ENCODE measurements at regions not wholly inside any gene's neighbourhood (a gene's known extent, or its start where the extent isn't known, plus 50 kb on each side); places are given as distances from the start of the nearest gene placed in this dataset.
"Not testable (repeated sequence)": the region's sequence is repeated elsewhere in the genome, so short reads cannot be mapped to it uniquely, and the experiment has no call there.

DNA sequence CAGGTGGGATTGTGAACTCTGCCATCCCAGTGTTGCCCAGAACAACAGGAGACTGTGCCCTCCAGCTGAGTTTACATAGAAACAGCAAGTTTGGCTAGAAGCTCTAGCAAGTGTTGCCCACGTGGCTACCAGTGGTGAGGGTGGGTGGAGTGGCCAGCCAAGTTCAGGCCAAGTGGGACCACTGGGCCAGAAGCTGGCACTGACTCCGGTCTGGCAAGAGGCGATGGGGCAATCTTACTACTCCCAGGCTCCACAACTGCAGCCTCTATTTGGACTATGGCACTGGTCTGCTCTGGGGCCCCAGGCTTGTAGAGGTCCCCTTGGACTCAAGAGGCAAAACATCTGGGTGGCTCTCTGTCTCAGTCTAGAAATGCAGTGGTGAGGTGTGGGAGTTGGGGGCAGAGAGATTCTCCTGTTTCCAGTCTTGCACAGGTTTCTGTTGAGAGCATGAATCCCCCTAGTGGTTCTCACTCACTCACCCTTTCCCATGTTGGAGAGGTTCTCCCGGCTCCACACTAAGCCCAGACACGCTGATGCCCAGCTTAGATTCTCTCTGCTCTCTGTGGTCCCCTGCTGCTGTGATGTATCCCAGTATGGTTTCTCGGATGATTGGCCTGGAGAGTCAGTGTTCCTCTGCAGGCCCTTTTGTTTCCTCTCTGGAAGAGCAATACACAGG lies 615.3 kb downstream of the PDHA2 start:
- no peak for DNase-seq

DNA sequence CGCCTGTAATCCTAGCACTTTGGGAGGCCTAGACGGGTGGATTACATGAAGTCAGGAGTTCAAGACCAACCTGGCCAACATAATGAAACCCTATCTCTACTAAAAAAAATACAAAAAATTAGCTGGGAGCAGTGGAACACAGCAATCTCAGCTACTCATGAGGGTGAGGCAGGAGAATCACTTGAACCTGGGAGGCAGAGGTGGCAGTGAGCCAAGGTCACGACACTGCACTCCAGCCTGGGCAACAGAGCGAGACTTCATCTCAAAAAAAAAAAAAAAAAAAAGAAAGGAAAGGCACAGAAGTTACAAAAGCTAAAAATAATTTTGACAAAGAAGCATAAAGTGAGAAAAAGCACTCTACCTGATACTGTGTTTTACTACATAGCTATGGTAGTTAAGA lies 618.1 kb downstream of the PDHA2 start:
- not testable (repeated sequence) for DNase-seq

DNA sequence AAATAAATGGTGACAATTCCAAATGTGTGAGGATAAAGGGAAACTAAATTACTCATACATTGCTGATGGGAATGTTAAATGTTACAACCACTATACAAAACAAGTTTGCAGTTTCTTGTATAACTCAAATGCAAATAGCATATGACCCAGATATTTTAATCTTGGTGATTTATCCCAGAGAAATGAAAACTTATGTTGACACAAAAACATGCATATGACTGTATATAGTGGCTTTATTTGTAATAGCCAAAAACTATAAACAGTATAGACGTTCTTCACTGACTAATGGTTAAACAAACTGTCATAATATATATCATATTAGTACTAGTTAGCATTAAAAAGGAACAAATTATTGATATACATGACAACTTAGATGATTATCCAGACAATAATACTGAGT lies 619.2 kb downstream of the PDHA2 start:
- DNase-seq: no peak

DNA sequence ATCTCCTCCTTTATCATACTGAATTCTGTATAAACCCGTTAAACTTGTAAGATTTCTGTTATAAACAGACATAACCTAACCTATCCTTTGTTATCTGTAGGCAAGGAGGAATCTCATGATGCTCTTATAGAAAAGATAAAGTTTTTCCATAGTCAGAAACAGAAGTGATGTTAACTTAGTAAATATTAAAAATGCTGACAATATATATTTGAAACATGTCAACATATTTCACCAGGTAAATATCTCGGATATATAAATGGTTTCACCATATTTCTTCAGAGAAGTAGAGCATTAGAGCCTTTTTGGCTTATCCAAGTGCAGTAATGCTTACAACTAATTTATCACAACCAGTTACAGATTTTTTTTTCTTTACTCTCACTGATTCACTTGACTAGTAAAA lies 625.9 kb downstream of the PDHA2 start:
- DNase-seq: no peak

DNA sequence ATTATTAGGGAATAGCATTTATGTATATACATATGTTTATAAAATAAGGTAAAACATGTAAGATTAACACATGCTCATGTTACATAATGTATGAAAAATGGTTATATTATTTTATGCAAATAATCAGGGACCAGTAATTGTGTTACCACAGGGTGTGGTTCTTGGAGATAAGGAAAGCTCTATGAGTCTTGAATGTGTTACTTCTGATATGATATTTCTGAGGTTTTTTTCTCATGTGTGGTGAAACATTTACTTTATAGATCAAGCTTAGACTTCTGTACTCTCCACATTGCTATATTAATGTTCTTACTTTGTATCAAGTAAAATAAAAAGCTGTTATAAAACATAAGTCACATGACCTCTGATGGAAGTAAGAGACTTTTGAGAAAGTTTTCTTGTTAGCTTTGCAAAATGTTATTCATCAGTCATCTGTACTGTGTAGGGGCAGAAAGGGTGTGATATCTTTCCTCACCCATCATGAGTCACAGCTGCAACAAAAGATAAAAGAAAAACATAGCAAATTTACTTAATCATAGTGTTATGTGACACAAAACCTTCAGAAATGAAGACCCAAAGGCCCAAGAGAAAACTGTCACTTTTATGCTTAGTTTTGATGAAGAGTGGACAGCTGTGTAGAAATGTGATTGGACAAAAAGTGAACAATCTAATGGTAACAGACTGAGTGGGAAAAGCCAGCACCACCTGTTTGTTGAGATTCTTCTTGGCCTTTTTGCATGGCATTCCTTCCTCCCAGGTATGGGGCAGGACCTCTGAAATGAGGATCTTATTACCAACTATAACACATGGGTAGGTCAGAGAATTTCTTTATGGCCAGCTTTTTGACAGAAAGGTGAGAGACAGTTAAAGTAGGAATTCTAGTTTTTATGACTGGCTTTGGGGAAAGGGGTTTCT lies 632.3 kb downstream of the PDHA2 start:
- peak; percentile 96 for DNase-seq

DNA sequence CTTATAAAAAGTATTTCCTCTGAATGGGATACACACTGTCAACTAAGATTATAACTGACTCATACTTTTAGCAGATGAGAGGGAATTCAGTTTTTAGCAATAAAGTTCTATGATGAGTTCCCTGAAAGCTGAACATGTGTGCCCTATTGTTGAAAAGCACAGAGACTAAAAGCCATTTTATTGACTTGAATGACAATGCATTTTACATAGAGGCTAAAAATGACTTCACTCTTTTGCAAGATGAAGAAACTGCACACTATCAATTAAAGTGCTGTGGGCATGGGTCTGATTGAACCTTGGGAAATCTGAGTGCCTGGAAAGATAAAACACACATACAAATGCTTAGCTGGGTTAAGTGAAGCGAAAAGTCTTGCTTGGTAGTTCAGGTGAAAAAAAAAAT lies 633.4 kb downstream of the PDHA2 start:
- DNase-seq: peak; percentile 90

DNA sequence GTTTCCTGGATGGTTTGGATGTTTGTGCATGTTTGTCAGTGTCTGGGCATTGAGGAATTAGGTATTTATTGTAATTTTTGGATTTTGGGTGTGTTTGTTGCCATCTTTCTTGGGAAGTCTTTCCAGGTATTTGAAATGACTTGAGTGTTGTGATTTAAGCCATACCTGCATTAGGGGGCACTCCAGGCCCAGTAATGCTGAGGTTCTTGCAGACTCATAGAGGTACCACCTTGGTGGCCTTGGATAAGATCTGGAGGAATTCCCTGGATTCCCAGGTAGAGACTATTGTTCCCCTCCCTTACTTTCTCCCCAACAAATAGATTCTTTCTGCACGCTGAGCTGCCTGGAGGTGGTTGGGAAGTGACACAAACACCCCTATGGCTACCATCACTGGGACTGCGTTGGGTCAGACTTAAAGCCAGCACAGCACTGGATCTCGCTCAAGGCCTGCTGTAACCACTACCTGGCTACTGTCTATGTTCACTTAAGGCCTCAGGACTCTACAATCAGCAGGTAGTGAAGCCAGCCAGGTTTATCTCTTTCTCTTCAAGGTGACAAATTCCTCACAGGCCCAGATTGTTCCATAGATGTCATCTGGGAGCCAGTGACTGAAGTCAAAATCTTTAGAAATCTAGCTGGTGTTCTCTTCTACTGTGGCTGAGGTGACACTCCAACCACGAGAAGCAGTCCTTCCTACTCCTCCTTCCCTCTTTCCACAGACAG lies 643.6 kb downstream of the PDHA2 start:
- no peak for DNase-seq

DNA sequence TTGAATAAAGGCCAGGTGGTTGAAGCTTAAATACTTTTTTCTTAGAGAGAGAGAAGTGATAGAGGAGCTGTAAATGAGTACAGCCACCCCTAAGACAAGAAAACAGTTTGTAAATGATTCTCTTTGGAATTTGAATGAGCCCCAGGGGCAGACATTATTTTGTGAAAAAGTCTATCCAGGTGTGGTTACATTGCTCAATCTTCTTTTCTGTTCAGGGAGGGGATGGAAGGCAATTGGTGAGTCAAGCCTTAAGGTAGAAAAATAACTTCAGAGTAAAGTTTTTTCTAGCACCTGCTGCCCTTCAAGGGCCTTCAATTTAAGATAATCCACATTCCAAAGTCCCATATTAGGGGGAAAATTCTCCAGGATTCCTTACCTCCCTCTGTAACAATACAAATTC lies 646.7 kb downstream of the PDHA2 start:
- DNase-seq: no peak

DNA sequence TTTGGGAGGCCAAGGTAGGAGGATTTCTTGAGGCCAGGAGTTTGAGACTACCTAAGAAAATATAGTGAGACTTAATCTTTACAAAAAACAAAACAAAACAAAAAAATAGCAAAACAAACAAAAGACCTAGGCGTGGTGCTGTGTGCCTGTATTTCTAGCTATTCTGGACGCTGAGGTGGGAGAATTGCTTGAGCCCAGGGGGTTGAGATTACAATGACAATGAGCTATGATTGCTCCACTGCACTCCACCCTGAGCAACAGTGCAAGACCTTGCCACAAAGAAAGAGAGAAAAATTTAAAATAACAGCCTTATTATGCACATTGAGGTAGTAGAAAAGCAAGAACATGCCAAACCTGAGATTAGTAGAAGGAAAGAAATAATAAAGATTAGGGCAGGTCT lies 657.7 kb downstream of the PDHA2 start:
- no peak for DNase-seq

DNA sequence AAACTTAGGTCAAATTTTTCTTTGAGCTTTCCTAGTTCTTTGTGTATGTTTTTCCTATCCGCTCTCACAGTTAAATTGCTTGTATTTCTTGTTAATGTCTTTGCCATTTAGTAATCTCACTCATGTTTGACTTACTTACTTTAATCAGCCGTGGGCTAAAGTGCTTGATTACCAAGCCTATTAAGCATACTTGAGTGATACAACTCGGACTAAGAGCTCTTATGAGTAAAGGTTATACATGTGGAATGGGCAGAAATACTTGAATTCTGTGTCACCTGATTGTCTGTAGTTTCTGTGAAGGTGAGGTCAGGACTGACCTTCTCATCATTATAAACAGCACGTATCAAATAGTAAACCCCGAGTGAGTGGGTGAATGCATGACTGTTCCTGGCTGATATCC lies 664.5 kb downstream of the PDHA2 start:
- no peak for DNase-seq

DNA sequence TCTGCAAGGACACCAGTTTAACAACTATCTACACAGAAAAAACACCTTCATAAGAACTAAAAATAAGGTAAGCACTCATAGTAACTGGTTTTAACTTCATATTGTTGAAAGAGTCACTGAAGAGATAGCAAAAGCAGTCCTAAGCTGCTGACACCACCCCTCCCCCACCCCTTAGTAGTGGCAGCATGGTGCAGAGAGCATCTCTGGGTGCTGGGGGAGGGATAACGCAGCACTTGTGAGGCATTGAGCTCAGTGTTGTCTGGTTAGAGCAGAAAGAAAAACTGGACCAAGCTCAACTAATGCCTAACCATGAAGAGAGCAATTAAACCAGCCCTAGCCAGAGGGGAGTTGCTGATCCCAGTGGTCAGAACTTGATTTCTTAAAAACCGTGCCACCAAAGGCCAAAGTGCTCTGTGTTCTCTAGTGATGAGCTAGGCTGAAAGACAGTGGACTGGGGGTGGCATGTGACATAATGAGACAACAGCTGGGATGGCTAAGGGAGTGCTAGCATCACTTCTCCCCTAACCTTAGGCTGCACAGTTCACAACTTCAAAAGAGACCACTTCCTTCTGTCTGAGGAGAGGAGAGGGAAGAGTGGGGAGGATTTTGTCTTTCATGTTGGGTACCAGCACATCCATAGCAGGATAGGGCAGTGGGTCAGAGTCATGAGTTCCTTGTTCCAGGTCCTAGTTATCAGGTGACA lies 669.3 kb downstream of the PDHA2 start:
- DNase-seq: no peak

DNA sequence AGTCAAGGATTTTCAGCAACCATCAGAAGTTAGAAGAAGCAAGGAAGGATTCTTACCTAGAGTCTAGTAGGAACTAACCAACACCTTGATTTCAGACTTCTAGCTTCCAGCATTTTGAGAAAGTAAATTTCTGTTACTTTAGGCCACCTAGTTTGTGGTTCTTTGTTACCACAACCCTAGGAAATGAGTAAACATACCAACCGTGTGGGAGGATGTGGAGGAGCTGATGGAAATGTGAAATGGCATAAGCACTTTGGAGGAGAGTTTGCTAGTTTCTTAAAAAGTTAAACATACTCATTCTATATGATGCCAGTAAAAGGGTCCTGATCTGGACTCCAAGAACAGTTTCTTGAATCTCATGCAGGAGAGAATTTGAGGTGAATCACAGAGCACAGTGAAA lies 679.4 kb downstream of the PDHA2 start:
- peak; percentile 18 for DNase-seq

DNA sequence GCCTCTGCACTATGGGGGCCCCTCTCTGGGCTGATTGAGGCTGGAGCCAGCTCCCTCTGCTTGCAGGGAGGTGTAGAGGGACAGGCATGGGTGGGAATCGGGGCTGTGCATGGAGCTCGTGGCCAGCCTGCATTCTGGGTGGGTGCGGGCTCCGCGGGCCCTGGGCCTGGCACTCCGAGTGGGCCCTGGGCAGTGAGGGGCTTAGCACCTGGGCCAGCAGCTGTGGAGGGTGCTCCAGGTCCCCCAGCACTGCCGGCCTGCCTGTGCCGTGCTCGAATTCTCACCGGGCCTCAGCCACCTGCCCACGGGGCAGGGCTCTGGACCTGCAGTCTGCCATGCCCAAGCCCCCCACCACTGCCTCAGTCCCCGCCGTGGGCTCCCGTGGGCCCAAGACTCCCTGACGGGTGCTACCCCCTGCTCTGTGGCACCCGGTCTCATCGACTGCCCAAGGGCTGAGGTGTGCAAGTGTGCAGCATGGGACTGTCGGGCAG lies 681.2 kb downstream of the PDHA2 start:
- DNase-seq: no peak

DNA sequence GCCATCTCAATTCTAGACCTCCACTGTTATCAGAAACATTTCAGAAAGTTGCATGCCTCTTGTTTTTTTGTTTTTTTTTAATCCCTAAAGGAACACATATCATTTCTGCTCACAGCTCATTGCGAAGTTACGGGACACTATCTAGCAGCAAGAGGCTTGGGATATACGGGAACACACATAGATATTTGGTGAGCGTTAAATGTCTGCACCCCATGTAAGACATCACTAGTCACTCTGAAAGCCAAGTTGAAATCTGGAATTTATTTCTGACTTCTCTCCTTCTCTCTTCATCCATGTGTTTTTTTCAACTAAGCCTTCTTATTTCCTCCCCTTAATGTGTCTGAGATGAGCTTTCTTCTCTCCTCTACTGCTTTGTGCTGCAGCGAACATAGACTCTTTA lies 683.7 kb downstream of the PDHA2 start:
- no peak for DNase-seq

DNA sequence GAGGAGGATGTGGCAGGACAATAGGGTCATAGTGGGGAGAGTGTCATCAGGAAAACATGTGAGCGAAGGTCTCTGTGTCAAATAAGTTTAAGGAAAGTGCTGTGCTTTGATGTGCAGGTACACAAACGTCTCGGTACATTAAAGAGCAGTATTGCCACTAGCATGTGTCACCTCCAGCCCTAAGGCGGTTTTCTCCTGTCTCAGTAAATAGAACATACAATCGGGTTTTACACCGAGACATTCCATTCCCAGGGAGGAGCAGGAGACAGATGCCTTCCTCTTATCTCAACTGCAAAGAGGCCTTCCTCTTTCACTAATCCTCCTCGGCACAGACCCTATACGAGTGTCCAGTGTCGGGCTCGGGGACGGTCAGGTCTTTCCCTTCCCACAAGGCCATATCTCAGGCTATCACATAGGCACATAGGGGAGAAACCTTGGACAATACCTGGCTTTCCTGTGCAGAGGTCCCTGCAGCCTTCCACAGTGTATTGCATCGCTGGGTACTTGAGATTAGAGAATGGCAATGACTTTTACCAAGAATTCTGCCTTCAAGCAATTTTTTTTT lies 684.5 kb downstream of the PDHA2 start:
- DNase-seq: peak; percentile 73

DNA sequence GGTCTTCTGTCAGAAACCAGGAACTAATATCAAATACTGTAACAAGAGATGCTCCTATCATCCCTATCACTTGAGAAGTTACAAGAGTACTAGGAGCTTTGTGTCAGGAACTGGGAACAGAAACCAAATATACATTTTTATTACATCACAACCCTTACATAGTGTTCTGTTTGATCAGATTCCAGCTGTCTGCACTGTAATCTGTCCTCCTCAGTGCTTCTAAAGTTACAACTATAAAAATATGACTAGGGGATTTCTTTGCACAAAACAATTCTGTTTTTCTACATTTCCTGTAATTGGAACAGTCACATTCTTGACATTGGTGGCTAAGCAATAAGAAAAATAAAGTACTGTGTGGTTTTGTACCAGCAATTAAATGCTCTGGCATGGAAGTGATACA lies 686.0 kb downstream of the PDHA2 start:
- DNase-seq: peak; percentile 63

DNA sequence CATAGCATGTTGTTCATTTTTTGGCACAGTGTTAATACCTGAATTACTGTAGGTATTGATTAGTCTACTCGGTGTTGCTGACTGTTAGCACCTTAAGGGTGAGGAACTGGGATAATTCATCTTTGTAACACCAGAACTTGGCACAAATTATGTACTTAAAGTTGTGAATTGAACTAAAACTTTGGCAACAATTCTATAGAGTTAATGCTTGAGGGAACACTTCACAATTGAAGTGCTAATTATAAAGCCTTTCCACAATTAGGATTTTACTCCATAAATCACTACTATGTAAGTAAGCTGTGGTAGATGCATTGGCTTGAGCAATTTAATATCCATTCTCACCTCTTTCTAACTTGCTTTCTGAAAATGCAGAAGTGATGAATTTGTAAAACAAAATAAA lies 686.7 kb downstream of the PDHA2 start:
- DNase-seq: no peak

DNA sequence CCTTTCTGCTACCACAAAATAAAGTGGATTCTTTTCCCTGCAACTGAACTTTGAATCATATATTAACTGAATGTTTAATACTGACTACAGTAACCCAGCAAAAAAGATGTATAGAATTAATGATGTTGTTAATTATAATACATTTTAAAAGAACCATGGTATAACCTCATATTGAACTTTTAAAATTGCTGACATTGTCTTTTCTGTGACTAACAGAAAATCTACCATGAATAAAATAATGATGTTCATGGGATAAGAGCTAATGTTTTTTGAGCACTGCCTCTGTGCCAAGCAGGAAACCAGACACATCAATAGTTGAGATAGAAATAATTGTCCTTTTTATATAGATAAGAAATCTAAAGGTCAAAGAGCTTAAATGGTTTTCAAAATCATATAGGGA lies 691.9 kb downstream of the PDHA2 start:
- DNase-seq: no peak

DNA sequence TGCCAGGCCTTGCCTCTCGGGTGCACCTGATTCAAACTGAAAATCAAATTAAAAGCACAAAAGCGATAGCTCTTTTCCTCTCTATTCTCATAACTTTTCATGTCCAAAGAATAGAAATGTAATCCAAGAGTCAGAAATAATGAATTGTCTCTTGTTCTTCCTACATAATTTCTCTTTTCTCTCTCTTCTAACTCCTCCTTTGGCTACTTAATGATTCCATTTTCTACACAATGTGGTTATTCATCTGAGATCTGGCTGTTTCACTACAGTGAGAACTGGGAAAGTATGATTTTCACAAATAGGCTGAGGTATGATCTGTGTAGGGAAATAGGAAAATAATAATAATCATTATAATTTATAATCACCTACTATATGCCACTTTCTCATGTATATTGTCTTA lies 703.5 kb downstream of the PDHA2 start:
- no peak for DNase-seq

DNA sequence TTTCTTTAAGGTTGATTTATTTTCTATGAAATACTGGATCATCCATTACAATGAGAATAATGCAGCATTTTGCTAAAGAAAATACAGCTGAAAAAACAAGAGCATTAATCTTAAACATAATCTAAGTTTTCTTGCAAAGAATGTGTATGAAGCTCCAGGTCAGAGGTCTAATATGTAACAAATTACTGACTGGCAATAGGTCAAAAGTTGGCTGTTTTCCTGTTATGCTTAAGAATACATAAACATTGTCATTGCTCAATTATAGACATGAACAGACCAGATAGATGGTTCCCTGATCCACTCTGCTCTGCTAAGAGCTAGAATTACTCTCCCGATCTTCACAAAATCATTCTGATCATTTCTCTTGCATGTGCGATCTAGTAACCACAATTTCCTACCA lies 718.6 kb downstream of the PDHA2 start:
- no peak for DNase-seq

DNA sequence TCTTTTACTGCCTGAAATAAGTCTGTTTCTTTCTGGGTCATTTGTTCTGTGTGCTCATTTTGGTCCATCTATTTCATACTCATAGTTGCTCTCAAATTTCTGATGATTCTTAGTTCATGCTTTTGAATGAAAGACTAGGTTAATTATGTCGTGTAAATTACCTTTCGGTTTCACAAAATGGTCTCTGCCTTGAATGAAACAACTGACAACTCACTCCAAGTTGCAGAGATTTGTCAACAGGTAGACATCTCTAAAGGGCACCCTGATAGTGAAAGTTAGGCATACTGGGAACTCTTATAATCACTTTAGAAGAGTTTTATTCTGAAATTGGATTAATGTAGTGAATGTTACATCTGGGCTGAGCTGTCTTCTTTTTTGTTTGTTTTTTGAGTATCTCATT lies 726.9 kb downstream of the PDHA2 start:
- no peak for DNase-seq

DNA sequence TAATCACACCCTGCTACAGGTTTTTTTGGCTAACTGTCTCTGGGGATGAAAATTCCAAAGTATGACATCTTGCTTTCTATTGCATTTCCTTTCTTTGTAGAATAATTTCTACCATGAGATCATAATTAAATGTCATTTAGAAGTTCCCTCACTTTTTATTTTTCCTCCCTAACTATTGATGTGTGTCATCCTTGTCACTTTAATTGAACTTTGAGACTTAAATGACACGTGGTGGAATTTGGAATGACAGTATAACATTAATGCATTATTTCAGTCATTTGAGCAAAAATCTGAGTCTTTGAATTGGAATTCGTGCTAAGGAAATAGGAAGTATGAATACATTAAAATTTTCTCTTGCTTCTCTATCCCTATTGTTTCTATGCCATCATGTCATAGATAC lies 745.4 kb downstream of the PDHA2 start:
- DNase-seq: no peak

DNA sequence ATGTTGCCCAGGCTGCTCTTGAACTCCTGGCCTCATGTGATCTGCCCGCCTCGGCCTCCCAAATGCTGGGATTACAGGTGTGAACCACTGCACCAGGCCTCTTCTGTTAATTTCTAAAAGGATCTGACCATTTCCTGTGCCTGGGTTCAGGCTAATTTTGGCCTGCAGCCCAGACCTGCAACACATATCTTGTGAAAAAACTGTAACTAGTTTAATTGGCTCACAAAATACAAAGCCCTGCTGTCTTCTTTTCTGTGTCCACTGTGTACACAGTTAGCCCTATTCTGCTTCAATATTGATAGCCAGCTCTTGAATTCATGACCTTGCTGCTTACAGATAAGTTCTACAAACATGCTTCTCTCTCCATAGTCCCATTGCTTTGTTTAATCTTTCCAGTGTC lies 753.5 kb downstream of the PDHA2 start:
- DNase-seq: peak; percentile 17

All from OCI-M1 (cell line).